ENCODE measurements at regions not wholly inside any gene's neighbourhood (a gene's known extent, or its start where the extent isn't known, plus 50 kb on each side); places are given as distances from the start of the nearest gene placed in this dataset.

DNA sequence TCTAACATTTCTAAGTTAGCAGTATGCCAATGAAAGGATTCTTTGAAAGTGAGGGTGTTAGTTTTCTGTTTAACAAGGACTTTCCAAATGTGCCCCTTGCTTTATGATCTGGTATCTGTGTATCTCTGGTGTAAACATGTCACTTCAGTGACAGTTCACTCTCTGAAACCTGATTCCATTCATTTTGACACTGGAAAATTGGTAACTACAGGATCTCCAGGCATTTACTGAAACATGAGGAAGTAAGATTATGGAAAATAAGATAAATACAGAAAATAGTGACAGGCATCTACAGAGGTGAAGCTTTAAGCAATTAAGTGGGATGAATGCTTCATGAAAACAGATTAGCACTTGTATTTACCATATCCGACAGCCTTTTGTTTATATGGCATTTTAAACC lies 101.6 kb upstream of the MYO16 start:
- TF ChIP-seq CTCF (conservative IDR thresholded peaks at IDR 0.05) (no peak), ZFX (IDR thresholded peaks at IDR 0.05) (no peak)
